ENCODE measurements at regions not wholly inside any gene's neighbourhood (a gene's known extent, or its start where the extent isn't known, plus 50 kb on each side); places are given as distances from the start of the nearest gene placed in this dataset.

- no peak for TF ChIP-seq CTCF (conservative IDR thresholded peaks at IDR 0.05; ENCODE audit: low read depth)
- ChIA-PET CTCF (interaction anchor here (1.0 kb wide), 1 partner anchor 15 kb away, joined by 5 read pairs; no protein-coding TSS in a partner anchor), POLR2A (ENCODE audit: low non-redundant PET) (no interaction called here)
- H3K27ac ChIP-seq: no peak overlapping the region
- peak; percentile 40 for DNase-seq (ENCODE audit: low spot score)
Observed at GRCh38 chr18:2173486-2173885, 397.8 kb downstream of the METTL4 start.

- TF ChIP-seq CTCF (conservative IDR thresholded peaks at IDR 0.05; ENCODE audit: low read depth): no peak
- ChIA-PET POLR2A (ENCODE audit: low non-redundant PET) (interaction anchor here (0.5 kb wide), 1 partner anchor 353 kb away, joined by 3 read pairs; no protein-coding TSS in a partner anchor), CTCF (no interaction called here)
- H3K27ac ChIP-seq: no peak overlapping the region
- no peak for DNase-seq (ENCODE audit: low spot score)
Observed at GRCh38 chr18:2178036-2178435, 393.3 kb downstream of the METTL4 start.

GRCh38 chr18:2179498-2180183 lies 391.7 kb downstream of the METTL4 start:
- TF ChIP-seq CTCF (conservative IDR thresholded peaks at IDR 0.05; ENCODE audit: low read depth): no peak
- CTCF ChIA-PET: interaction anchor here (0.6 kb wide), 2 partner anchors 135 to 340 kb away, joined by 3 to 5 read pairs; no protein-coding TSS in a partner anchor
- no peak overlapping the region for H3K27ac ChIP-seq
- POLR2A ChIA-PET (ENCODE audit: low non-redundant PET): no interaction called here
- DNase-seq (ENCODE audit: low spot score): no peak

GRCh38 chr18:2180586-2180985 lies 390.7 kb downstream of the METTL4 start:
- POLR2A ChIA-PET (ENCODE audit: low non-redundant PET): no interaction called here
- no peak overlapping the region for H3K27ac ChIP-seq
- no peak for TF ChIP-seq CTCF (conservative IDR thresholded peaks at IDR 0.05; ENCODE audit: low read depth)
- CTCF ChIA-PET: no interaction called here
- DNase-seq (ENCODE audit: low spot score): no peak

GRCh38 chr18:2183432-2183831 lies 387.9 kb downstream of the METTL4 start:
- no peak overlapping the region for H3K27ac ChIP-seq
- ChIA-PET POLR2A (ENCODE audit: low non-redundant PET) (no interaction called here), CTCF (no interaction called here)
- no peak for TF ChIP-seq CTCF (conservative IDR thresholded peaks at IDR 0.05; ENCODE audit: low read depth)
- no peak for DNase-seq (ENCODE audit: low spot score)

- no peak for TF ChIP-seq CTCF (conservative IDR thresholded peaks at IDR 0.05; ENCODE audit: low read depth)
- CTCF ChIA-PET: no interaction called here
- POLR2A ChIA-PET (ENCODE audit: low non-redundant PET): no interaction called here
- no peak overlapping the region for H3K27ac ChIP-seq
- no peak for DNase-seq (ENCODE audit: low spot score)
Observed at GRCh38 chr18:2186967-2187366, 384.3 kb downstream of the METTL4 start.
